Cardiac fibroblast (primary cell): ENCODE measurements at regions not wholly inside any gene's neighbourhood (a gene's known extent, or its start where the extent isn't known, plus 50 kb on each side); places are given as distances from the start of the nearest gene placed in this dataset.
"Not testable (repeated sequence)": the region's sequence is repeated elsewhere in the genome, so short reads cannot be mapped to it uniquely, and the experiment has no call there.

Source experiments
- DNase-seq, 2 donors: peaks; one replicate each; pipeline versions ENCODE4 v3.0.0 to v3.0.0-alpha.2; 2010; ENCODE audit warnings: low read depth in 2 of 2
- H3K4me3 ChIP-seq, 2 donors: replicated peaks in 1 of 2; 1 replicate in 1 of 2; 2 replicates in 1 of 2; pipeline ENCODE4 v1.5.1; 2011; ENCODE audit warnings: low read depth in 2 of 2, low read length in 2 of 2, mild to moderate bottlenecking in 2 of 2, moderate library complexity in 1 of 2
- TF ChIP-seq, protein P1 (sequence below): IDR thresholded peaks from one replicate; pipeline ENCODE4 v1.5.1; 2011; ENCODE audit warnings: low read depth, mild to moderate bottlenecking, low read length, inconsistent platforms

DNA sequence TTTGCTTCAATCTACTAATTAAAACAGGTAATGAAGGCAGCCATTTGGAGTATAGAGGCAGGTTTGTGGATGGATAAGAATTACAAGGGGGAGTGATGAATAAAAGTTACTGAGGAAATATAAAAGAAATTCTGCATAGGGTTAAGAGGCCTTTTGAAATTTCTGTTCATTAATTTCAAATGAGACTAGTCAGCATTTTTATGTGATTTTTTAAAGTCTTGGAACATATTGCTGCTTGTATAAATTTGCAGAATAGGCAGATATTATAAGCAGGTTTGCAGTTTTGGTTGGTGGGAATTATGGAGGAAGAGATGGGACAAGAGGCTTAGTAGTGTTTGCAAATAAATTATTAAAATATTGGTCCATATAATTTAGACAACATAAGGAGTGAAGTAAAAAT, 750.4 kb upstream of the AGA start:
- TF ChIP-seq, protein P1, sequence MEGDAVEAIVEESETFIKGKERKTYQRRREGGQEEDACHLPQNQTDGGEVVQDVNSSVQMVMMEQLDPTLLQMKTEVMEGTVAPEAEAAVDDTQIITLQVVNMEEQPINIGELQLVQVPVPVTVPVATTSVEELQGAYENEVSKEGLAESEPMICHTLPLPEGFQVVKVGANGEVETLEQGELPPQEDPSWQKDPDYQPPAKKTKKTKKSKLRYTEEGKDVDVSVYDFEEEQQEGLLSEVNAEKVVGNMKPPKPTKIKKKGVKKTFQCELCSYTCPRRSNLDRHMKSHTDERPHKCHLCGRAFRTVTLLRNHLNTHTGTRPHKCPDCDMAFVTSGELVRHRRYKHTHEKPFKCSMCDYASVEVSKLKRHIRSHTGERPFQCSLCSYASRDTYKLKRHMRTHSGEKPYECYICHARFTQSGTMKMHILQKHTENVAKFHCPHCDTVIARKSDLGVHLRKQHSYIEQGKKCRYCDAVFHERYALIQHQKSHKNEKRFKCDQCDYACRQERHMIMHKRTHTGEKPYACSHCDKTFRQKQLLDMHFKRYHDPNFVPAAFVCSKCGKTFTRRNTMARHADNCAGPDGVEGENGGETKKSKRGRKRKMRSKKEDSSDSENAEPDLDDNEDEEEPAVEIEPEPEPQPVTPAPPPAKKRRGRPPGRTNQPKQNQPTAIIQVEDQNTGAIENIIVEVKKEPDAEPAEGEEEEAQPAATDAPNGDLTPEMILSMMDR, result no peak
- DNase-seq, result no peak
- no peak overlapping the region for H3K4me3 ChIP-seq

DNA sequence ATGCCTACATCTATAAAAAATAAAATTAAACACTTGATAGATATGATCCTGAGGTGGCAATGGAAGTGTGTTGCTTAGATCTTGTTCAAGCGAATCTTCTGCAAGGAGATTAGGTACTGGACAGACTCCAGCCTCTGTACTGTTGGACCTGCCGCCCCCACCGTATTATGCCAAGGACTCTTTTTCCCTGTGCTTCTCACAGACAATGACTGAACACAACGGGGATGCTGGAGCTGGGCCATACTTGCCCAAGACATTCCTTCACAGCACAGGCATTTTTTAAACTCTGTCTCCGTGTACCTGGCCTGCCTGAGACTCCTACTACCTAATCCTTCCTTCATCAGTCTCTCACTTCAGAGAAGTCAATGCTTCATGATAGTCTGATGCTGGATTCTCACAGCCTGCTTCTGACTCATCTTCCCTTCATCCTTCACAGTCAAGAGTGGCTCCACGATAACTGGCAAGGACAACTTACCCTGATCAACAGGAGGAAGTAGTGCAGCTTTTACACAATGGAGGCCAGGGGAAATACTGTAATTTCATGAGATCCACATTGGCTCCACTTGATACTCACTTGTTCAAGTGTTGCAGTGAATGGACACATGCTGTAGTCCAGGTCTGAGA, 754.6 kb upstream of the AGA start:
- TF ChIP-seq, protein P1, result no peak
- no peak overlapping the region for H3K4me3 ChIP-seq
- no peak for DNase-seq

DNA sequence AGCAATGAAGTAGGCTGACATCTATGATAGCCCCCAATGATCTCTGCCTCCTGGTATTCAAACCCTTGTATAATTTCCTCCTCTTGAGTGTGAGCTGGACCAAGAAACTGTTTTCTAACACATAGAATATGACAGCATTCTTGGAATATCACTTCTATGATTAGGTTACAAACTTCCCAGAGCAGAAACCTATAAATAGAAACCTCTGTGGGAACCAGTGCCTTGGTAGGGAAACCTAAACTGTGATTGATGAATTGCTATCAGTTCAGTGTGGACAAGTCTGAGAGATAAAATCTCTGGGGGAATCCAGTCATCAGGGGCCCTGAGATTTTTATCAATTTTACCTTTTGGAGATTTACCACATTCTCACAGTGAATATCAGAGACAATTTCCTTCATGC, 756.5 kb upstream of the AGA start:
- no peak overlapping the region for H3K4me3 ChIP-seq
- TF ChIP-seq, protein P1, result no peak
- no peak for DNase-seq

DNA sequence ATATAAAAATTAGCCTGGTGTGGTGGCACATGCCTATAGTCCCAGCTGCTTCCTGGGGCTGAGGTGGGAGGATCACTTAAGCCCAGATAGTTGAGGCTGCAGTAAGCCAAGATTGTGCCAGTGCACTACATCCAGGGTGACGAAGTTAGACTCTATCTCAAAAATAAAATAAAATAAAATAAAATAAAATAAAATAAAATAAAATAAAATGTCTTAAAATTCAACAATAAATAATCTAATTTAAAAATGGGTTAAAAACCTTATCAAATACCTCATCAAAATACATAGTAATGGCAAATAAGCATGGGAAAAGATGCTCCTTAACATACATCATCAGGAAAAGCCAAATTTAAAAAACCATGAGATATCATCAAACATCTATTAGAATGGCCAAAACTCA, 760.2 kb upstream of the AGA start:
- H3K4me3 ChIP-seq, result no peak overlapping the region
- TF ChIP-seq, protein P1, result no peak
- DNase-seq, result no peak

DNA sequence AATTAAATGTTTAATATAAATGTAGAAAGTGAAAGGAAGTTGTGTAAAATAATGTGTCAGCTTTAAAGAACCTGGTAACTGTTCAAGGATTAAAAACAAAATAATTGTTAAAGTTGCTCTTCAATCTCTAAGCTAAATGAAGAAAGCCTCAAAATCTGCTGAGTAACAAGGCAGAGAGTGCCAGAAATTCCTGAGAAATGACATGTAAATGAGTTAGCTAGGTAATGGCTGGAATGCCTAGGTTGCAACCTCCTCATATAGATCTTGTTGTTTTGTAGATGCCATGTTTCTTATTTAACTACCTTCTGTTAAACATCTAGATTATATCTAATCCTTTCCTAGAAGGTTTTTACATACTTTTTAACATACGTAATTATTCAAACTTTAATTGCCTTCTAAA, 763.6 kb upstream of the AGA start:
- no peak overlapping the region for H3K4me3 ChIP-seq
- TF ChIP-seq, protein P1, result no peak
- DNase-seq, result no peak

DNA sequence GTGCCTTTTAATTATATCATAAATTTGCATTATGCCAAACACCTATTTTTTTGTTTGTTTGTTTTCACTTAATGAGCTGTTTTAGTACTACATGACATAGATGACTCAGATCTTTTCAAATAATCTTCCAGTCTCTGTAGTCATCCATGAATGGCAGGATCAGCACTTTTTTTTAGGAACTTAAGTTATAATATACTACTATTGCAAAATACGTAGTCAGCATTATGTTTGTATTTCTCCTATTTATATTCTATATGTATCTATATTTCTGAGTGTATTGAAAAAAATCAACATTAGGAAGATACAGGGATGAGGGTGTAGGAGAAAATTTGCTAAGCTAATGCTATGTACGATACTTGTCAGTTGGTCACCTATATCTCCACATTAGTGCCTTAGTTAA, 773.1 kb upstream of the AGA start:
- TF ChIP-seq, protein P1, result no peak
- no peak for DNase-seq
- no peak overlapping the region for H3K4me3 ChIP-seq

DNA sequence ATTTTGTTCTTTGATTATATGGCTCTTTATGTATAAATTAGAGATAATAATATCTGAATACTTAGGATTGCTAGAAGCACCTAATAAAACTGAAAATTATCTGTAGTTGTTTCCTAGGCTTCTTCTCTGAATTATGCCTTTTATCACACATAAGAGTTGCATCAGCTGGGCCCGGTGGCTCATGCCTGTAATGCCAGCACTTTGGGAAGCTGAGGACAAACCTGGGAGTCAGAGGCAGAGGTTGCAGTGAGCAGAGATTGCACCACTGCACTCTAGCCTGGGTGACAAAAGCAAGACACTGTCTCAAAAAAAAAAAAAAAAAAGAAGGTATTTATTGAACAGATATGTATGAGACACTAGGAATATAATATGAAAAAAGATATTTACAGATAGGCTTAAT, 773.5 kb upstream of the AGA start:
- TF ChIP-seq, protein P1, result no peak
- no peak overlapping the region for H3K4me3 ChIP-seq
- DNase-seq, result no peak

DNA sequence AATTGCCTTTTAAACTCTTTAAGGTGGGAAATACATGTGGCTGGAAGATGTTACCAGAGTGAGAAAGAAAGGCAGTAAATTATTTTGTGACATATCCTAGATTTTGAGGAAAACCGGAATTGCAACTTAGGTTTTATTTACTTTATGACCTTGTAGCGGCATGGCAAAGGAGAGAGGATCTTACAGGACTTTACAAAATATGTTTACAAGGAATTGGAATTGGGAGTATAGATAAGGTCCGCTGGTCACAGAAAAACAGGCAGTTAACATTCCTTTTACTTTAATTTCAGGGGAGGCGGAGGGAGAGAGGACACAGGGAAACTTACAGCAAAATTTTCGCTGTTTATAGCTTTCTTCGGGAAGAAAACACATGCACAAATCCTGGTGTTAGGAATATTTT, 784.2 kb upstream of the AGA start:
- not testable (repeated sequence) for DNase-seq, H3K4me3 ChIP-seq
